HL-60 (cell line): ENCODE measurements at regions not wholly inside any gene's neighbourhood (a gene's known extent, or its start where the extent isn't known, plus 50 kb on each side); places are given as distances from the start of the nearest gene placed in this dataset.

ENCODE experiments used
- CTCF ChIP-seq: IDR thresholded peaks from one replicate; pipeline ENCODE4 v1.5.1; 2011; ENCODE audit warnings: low read length, control low read depth, inconsistent platforms; ENCODE audit not compliant: insufficient read depth
- GABPA ChIP-seq: IDR thresholded peaks from 2 replicates; pipeline ENCODE4 v1.6.1; 2012; ENCODE audit warnings: low read depth
- POLR2AphosphoS5 ChIP-seq: IDR thresholded peaks from 2 replicates; pipeline ENCODE4 v1.6.1; 2012; ENCODE audit warnings: low read depth
- REST ChIP-seq: IDR thresholded peaks from 2 replicates; pipeline ENCODE4 v1.6.1; 2012; ENCODE audit warnings: low read depth; ENCODE audit not compliant: insufficient replicate concordance

- no peak for TF ChIP-seq POLR2AphosphoS5
- TF ChIP-seq CTCF = no peak
- TF ChIP-seq REST = no peak
- no peak for TF ChIP-seq GABPA
These were observed 385.4 kb upstream of the CNKSR2 start for GRCh38 chrX:20988804-20989203.
